ENCODE measurements at regions not wholly inside any gene's neighbourhood (a gene's known extent, or its start where the extent isn't known, plus 50 kb on each side); places are given as distances from the start of the nearest gene placed in this dataset.
"Not testable (repeated sequence)": the region's sequence is repeated elsewhere in the genome, so short reads cannot be mapped to it uniquely, and the experiment has no call there.

DNA sequence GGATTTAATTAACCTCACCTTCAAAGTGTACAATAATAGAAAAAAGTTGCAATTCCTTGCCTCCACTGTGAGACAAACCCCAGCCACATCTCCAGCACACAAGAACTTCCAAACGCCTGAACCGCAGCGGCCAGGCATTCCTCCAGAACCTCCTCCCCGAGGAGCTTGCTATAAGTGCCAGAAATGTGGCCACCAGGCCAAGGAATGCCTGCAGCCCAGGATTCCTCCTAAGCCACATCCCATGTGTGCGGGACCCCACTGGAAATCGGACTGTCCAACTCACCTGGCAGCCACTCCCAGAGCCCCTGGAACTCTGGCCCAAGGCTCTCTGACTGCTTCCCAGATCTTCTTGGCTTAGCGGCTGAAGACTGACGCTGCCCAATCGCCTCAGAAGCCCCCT, 959.9 kb upstream of the GRIA3 start:
- TF ChIP-seq POLR2A (IDR thresholded peaks at IDR 0.05) = not testable (repeated sequence)
- TF ChIP-seq, protein P1, sequence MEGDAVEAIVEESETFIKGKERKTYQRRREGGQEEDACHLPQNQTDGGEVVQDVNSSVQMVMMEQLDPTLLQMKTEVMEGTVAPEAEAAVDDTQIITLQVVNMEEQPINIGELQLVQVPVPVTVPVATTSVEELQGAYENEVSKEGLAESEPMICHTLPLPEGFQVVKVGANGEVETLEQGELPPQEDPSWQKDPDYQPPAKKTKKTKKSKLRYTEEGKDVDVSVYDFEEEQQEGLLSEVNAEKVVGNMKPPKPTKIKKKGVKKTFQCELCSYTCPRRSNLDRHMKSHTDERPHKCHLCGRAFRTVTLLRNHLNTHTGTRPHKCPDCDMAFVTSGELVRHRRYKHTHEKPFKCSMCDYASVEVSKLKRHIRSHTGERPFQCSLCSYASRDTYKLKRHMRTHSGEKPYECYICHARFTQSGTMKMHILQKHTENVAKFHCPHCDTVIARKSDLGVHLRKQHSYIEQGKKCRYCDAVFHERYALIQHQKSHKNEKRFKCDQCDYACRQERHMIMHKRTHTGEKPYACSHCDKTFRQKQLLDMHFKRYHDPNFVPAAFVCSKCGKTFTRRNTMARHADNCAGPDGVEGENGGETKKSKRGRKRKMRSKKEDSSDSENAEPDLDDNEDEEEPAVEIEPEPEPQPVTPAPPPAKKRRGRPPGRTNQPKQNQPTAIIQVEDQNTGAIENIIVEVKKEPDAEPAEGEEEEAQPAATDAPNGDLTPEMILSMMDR (IDR thresholded peaks at IDR 0.05) = not testable (repeated sequence)
